Chondrocyte (in vitro differentiated cells): ENCODE measurements at regions not wholly inside any gene's neighbourhood (a gene's known extent, or its start where the extent isn't known, plus 50 kb on each side); places are given as distances from the start of the nearest gene placed in this dataset.

ENCODE experiments used
- DNase-seq: peaks from one replicate; pipeline ENCODE4 v3.0.0; 2021; ENCODE audit warnings: mixed read lengths, low spot score
- H3K27ac Mint-ChIP-seq: one replicate; pipeline ENCODE4 v1.8.0; 2021; ENCODE audit warnings: mild to moderate bottlenecking, moderate library complexity, mixed read lengths; ENCODE audit not compliant: unreplicated experiment
- H3K27me3 Mint-ChIP-seq: 2 replicates; pipeline ENCODE4 v1.8.0; 2021; ENCODE audit warnings: low read depth, mixed read lengths
- H3K36me3 Mint-ChIP-seq: 2 replicates; pipeline ENCODE4 v1.8.0; 2021; ENCODE audit warnings: low read depth, mixed read lengths
- H3K4me1 Mint-ChIP-seq: 2 replicates; pipeline ENCODE4 v1.8.0; 2021; ENCODE audit warnings: low read depth, mild to moderate bottlenecking, mixed read lengths
- H3K4me3 Mint-ChIP-seq: one replicate; pipeline ENCODE4 v1.8.0; 2021; ENCODE audit warnings: mild to moderate bottlenecking, moderate library complexity, mixed read lengths; ENCODE audit not compliant: unreplicated experiment
- H3K9me3 Mint-ChIP-seq: 2 replicates; pipeline ENCODE4 v1.8.0; 2021; ENCODE audit warnings: low read depth, mixed read lengths
- TF ChIP-seq, protein P1 (sequence below): fragments of 200-600 bp; sonication (generic); IDR thresholded peaks from 2 replicates; pipeline ENCODE4 v1.5.0; 2021; ENCODE audit warnings: antibody characterized with exemption, mild to moderate bottlenecking, moderate library complexity

DNA sequence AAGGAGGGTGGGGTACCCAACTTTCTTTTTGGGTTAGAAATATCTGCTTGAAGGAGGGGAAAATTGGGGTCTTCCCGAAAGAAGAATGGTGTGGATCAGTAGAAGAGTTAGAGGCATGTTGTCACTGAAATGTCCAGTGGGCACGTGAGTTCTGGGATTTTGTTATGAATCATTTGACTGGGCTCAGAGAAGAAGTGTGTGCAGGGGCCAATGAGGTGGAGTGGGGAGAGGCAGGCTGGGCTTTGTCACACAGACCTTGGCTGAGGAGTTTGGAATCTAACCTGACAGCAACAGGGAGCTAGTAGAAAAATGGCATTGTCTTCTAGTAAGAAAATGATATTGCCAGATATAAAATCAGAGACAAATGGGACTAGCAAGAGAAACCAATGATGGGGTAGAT lies 436.8 kb downstream of the MFSD1 start:
- Mint-ChIP-seq H3K27ac (no peak overlapping the region), H3K36me3 (no peaks in the 10 kb centered on the region), H3K27me3 (peaks cover 17% of the 10 kb centered on the region), H3K9me3 (no peaks in the 10 kb centered on the region), H3K4me1 (no peaks in the 10 kb centered on the region), H3K4me3 (no peak overlapping the region)
- TF ChIP-seq, protein P1, sequence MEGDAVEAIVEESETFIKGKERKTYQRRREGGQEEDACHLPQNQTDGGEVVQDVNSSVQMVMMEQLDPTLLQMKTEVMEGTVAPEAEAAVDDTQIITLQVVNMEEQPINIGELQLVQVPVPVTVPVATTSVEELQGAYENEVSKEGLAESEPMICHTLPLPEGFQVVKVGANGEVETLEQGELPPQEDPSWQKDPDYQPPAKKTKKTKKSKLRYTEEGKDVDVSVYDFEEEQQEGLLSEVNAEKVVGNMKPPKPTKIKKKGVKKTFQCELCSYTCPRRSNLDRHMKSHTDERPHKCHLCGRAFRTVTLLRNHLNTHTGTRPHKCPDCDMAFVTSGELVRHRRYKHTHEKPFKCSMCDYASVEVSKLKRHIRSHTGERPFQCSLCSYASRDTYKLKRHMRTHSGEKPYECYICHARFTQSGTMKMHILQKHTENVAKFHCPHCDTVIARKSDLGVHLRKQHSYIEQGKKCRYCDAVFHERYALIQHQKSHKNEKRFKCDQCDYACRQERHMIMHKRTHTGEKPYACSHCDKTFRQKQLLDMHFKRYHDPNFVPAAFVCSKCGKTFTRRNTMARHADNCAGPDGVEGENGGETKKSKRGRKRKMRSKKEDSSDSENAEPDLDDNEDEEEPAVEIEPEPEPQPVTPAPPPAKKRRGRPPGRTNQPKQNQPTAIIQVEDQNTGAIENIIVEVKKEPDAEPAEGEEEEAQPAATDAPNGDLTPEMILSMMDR = no peak
- no peak for DNase-seq

DNA sequence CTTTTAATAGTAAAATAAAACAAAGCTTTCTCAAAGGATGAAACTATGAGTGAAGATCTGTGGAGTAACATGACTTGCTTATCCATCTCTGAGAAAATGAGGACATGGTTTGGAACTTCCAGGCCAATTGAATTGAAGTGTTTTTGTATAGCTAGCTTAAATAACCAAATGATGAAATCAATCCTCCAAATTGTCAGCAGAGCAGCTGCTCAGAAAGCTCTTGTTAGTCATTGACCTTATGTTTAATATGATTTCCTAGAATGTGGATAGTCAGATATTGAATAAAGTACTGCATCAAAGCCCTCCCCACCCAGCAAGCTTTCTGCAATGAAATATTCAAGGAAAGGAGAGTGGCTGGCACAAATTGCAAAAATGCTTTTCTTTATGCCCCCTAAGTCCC lies 437.2 kb downstream of the MFSD1 start:
- Mint-ChIP-seq H3K27ac (no peak overlapping the region), H3K9me3 (no peaks in the 10 kb centered on the region)
- DNase-seq = no peak

DNA sequence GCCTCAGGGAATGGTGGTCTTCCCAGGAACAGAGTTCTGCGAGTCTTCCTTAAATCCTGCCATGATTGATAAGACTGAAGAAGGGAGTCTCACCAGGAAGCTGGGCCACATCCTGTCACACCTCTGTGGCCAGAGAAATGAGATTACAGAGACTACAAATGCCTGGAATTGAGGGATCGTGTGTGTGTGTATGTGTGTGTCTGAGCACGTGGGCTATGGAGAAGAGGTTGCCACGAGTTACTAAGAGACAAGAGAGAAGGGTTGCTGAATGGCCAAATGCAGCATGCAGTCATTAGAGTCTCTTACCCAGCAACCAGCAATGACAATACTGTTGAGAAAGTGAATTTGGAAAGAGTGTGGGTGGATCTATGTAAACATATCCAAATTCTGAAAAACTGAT lies 443.1 kb downstream of the MFSD1 start:
- Mint-ChIP-seq H3K27ac (no peak overlapping the region), H3K9me3 (no peaks in the 10 kb centered on the region), H3K4me1 (no peaks in the 10 kb centered on the region), H3K4me3 (no peak overlapping the region), H3K36me3 (no peaks in the 10 kb centered on the region), H3K27me3 (peaks cover 4% of the 10 kb centered on the region)
- TF ChIP-seq, protein P1 = no peak
- DNase-seq = no peak

More for the DNA sequence above, 437.2 kb downstream of the MFSD1 start:
- Mint-ChIP-seq H3K36me3 (no peaks in the 10 kb centered on the region), H3K4me1 (no peaks in the 10 kb centered on the region), H3K4me3 (no peak overlapping the region), H3K27me3 (peaks cover 17% of the 10 kb centered on the region)
- TF ChIP-seq, protein P1 = no peak

DNA sequence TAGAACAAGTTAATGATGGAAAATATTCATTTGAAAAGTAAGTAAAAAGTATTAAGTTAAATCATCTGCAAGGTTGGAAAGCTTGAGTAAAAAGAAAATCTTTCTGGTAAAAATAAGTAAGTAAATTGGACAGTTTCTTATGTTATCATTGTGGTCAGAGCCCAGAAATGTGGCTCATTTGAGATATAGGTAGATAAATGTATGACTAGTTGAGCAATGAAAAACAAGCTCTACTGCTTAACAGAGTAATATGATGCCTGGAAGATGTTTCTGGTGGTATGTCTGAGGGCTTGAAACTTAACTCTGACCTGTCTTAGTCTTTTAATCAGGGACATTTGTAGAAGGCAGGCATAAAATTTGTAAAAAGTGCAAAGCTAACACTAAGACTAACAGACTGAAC lies 444.0 kb downstream of the MFSD1 start:
- DNase-seq = no peak
- H3K27me3 Mint-ChIP-seq = peaks cover 4% of the 10 kb centered on the region
- H3K36me3 Mint-ChIP-seq = no peaks in the 10 kb centered on the region
- no peaks in the 10 kb centered on the region for H3K9me3 Mint-ChIP-seq
- TF ChIP-seq, protein P1 = no peak
- no peaks in the 10 kb centered on the region for H3K4me1 Mint-ChIP-seq
- H3K4me3 Mint-ChIP-seq = no peak overlapping the region
- no peak overlapping the region for H3K27ac Mint-ChIP-seq

DNA sequence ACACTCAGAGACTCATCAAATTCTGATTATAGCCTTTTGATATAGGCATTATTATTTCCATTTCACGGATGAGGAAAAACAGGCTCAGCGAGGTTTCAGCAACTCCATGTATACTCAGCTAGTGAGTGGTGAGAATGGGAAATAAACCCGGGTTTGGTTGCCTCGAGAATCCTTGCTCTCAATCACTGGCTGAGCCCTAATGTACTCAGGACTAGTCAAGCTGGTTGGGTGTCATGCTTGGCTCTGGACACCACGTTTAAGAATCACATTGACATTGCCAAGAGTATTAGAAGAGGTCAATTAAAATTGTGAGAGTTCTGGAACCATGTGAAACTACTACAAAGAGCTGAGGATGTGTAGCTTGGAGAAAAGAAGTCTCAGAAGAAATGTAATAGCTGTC lies 444.5 kb downstream of the MFSD1 start:
- Mint-ChIP-seq H3K36me3 (no peaks in the 10 kb centered on the region), H3K4me3 (no peak overlapping the region), H3K27me3 (peaks cover 4% of the 10 kb centered on the region), H3K9me3 (no peaks in the 10 kb centered on the region), H3K27ac (no peak overlapping the region), H3K4me1 (no peaks in the 10 kb centered on the region)
- no peak for DNase-seq
- TF ChIP-seq, protein P1 = no peak
